HepG2 (cell line): ENCODE measurements at regions not wholly inside any gene's neighbourhood (a gene's known extent, or its start where the extent isn't known, plus 50 kb on each side); places are given as distances from the start of the nearest gene placed in this dataset.

Source experiments
- ATAC-seq: fragments of 200-7000 bp; cut with Tn5 transposase; 3 replicates; pipeline ENCODE4 v1.9.1; 2020; ENCODE audit warnings: mild to moderate bottlenecking, moderate library complexity
- BruUV-seq: library from RNA; stranded (reverse); fragments of 400-500 nt; replicated peaks from 2 replicates; lab custom pipeline; 2021; lab: Mats Ljungman, UMichigan
- CTCF ChIA-PET: fragments of 300-600 bp; formaldehyde crosslinking; extraction: SDS; loops from one replicate; lab custom pipeline; 2021; ENCODE audit warnings: low total read pairs, inconsistent platforms, low intra/inter-chr PET ratio; lab: Yijun Ruan, JAX
- POLR2A ChIA-PET: fragments of 350-600 bp; sonication (Branson Sonifier 250); formaldehyde crosslinking; loops from one replicate; lab custom pipeline; 2020; ENCODE audit warnings: antibody characterized with exemption, inconsistent platforms; lab: Yijun Ruan, JAX
- DNase-seq: peaks from one replicate; pipeline ENCODE4 v3.0.0-alpha.2; 2015; ENCODE audit warnings: low spot score
- FAIRE-seq: peaks from 3 replicates; lab custom pipeline; 2011; peaks lifted over from hg19 to GRCh38; lab: Jason Lieb, UNC
- H2AFZ ChIP-seq: one replicate; pipeline ENCODE4 v1.6.1; 2011; ENCODE audit warnings: low read length, inconsistent platforms
- H3K27ac ChIP-seq: fragments of 300-600 bp; 3 replicates; pipeline ENCODE4 v1.8.0; 2011; ENCODE audit warnings: mixed run types, mild to moderate bottlenecking, mixed read lengths, low read length, inconsistent platforms; ENCODE audit not compliant: insufficient read depth; ENCODE audit errors: extremely low read length
- H3K27me3 ChIP-seq, 2 experiments: fragments of 200-600 bp in 1 of 2; 2 replicates in 1 of 2; 3 replicates in 1 of 2; pipeline versions ENCODE4 v1.6.0 to v1.8.0; 2011; ENCODE audit warnings: low read length in 2 of 2, mild to moderate bottlenecking in 2 of 2, moderate library complexity in 2 of 2, inconsistent platforms in 1 of 2; ENCODE audit not compliant: insufficient read depth in 2 of 2, control insufficient read depth in 1 of 2
- H3K36me3 ChIP-seq, 2 experiments: fragments of 200-600 bp in 1 of 2; replicated peaks in 1 of 2; 2 replicates in 1 of 2; 3 replicates in 1 of 2; pipeline versions ENCODE4 v1.5.1 to v1.8.0; 2011; ENCODE audit warnings: low read length in 2 of 2, inconsistent platforms in 1 of 2; ENCODE audit not compliant: insufficient read depth in 2 of 2, control insufficient read depth in 1 of 2
- H3K4me1 ChIP-seq: 2 replicates; pipeline ENCODE4 v1.5.1; 2012; ENCODE audit warnings: low read length, inconsistent platforms; ENCODE audit not compliant: insufficient read depth
- H3K4me2 ChIP-seq: 2 replicates; pipeline ENCODE4 v1.6.0; 2011; ENCODE audit warnings: low read depth, low read length, inconsistent platforms
- H3K4me3 ChIP-seq, 3 experiments: fragments of 200-600 bp in 1 of 3; sonication (generic), shearing (Covaris generic) in 1 of 3; replicated peaks in 1 of 3; 2 replicates each; pipeline ENCODE4 v1.5.1; 2011 to 2016; ENCODE audit warnings: low read length in 3 of 3, inconsistent platforms in 2 of 3, low read depth in 2 of 3, mild to moderate bottlenecking in 2 of 3, control low read depth in 1 of 3, mixed read lengths in 1 of 3; ENCODE audit not compliant: insufficient read depth in 1 of 3
- H3K79me2 ChIP-seq: one replicate; pipeline ENCODE4 v1.6.1; 2011; ENCODE audit warnings: low read length, inconsistent platforms; ENCODE audit not compliant: insufficient read depth
- H3K9ac ChIP-seq: 2 replicates; pipeline ENCODE4 v1.6.0; 2011; ENCODE audit warnings: mild to moderate bottlenecking, low read depth, low read length, inconsistent platforms; ENCODE audit not compliant: insufficient read depth
- H3K9me3 ChIP-seq: 2 replicates; pipeline ENCODE4 v1.5.1; 2012; ENCODE audit warnings: mild to moderate bottlenecking, low read length
- H4K20me1 ChIP-seq: 2 replicates; pipeline ENCODE4 v1.6.0; 2011; ENCODE audit warnings: inconsistent platforms, mild to moderate bottlenecking, low read length, moderate library complexity; ENCODE audit not compliant: insufficient read depth
- EEA1 ChIP-seq: sonication (generic); formaldehyde crosslinking; IDR thresholded peaks from 2 replicates; pipeline ENCODE4 v1.5.1; 2020; ENCODE audit warnings: mild to moderate bottlenecking, missing genetic modification reagents, borderline replicate concordance
- FOSL1 ChIP-seq: sonication (generic); formaldehyde crosslinking; IDR thresholded peaks from 2 replicates; pipeline ENCODE4 v1.9.0; 2021; ENCODE audit warnings: missing genetic modification reagents, borderline replicate concordance
- JUND ChIP-seq: sonication (generic); formaldehyde crosslinking; IDR thresholded peaks from 2 replicates; pipeline ENCODE4 v1.8.0; 2022; ENCODE audit warnings: mild to moderate bottlenecking, missing genetic modification reagents
- MTERF4 ChIP-seq: sonication (generic); formaldehyde crosslinking; IDR thresholded peaks from 2 replicates; pipeline ENCODE4 v1.8.0; 2023; ENCODE audit warnings: mild to moderate bottlenecking, missing genetic modification reagents
- ZFY ChIP-seq: sonication (generic); formaldehyde crosslinking; IDR thresholded peaks from 2 replicates; pipeline ENCODE4 v1.4.0; 2020; ENCODE audit warnings: missing genetic modification reagents
- ZNF253 ChIP-seq: sonication (generic); formaldehyde crosslinking; IDR thresholded peaks from 2 replicates; pipeline ENCODE4 v1.8.0; 2022; ENCODE audit warnings: mild to moderate bottlenecking, missing genetic modification reagents, borderline replicate concordance
- ZNF331 ChIP-seq: sonication (generic); formaldehyde crosslinking; IDR thresholded peaks from 2 replicates; pipeline ENCODE4 v1.4.0; 2020; ENCODE audit warnings: missing genetic modification reagents
- ZNF335 ChIP-seq: sonication (generic); formaldehyde crosslinking; IDR thresholded peaks from 2 replicates; pipeline ENCODE4 v1.4.0; 2020; ENCODE audit warnings: missing genetic modification reagents
- ZNF354B ChIP-seq: sonication (generic); formaldehyde crosslinking; IDR thresholded peaks from 2 replicates; pipeline ENCODE4 v1.8.0; 2022; ENCODE audit warnings: mild to moderate bottlenecking, missing genetic modification reagents
- ZNF598 ChIP-seq: sonication (generic); formaldehyde crosslinking; IDR thresholded peaks from 2 replicates; pipeline ENCODE4 v1.5.1; 2020; ENCODE audit warnings: mild to moderate bottlenecking, missing genetic modification reagents, borderline replicate concordance
- ZNF652 ChIP-seq: IDR thresholded peaks from 2 replicates; pipeline ENCODE4 v1.6.1; 2016; ENCODE audit warnings: low read depth, borderline replicate concordance
- WGBS: methylation state at CpG from one replicate; pipeline ENCODE4 v1.1.6; 2017; ENCODE audit warnings: low lambda C conversion rate; 5-methylcytosine and 5-hydroxymethylcytosine counted together
- in situ Hi-C: cut with HindIII; loops from 2 replicates; pipeline ENCODE4 v1.10.0; 2017; ENCODE audit warnings: low pct_unique_long_range_greater_than_20kb; ENCODE audit not compliant: extremely low pct_ligation_motif_present
- intact Hi-C: fragments of 100-400 bp; cut with micrococcal nuclease; formaldehyde crosslinking; loops from one replicate; pipeline ENCODE4 v1.10.0; 2022; ENCODE audit not compliant: unreplicated experiment
- TF ChIP-seq, protein P1 (sequence below): sonication (generic); formaldehyde crosslinking; IDR thresholded peaks from 2 replicates; pipeline ENCODE4 v1.8.0; 2022; ENCODE audit warnings: mild to moderate bottlenecking, missing genetic modification reagents

- BruUV-seq: no TSS peak
- FAIRE-seq (no peak), ATAC-seq (no peak), DNase-seq (no peak)
- ChIA-PET POLR2A (no interaction called here), CTCF (no interaction called here)
- intact Hi-C loops: no loop called here
- no peak for TF ChIP-seq ZNF335
- TF ChIP-seq MTERF4 (CRISPR knock-in tag): no peak
- TF ChIP-seq ZNF331 (CRISPR knock-in tag): no peak
- no peak for TF ChIP-seq ZNF253 (CRISPR knock-in tag)
- TF ChIP-seq ZNF652 (CRISPR knock-in tag): no peak
- TF ChIP-seq EEA1 (CRISPR knock-in tag): no peak
- no peak for TF ChIP-seq ZNF598 (CRISPR knock-in tag)
- no peak for TF ChIP-seq ZFY (CRISPR knock-in tag)
- no peak for TF ChIP-seq JUND (CRISPR knock-in tag)
- TF ChIP-seq, protein P1, sequence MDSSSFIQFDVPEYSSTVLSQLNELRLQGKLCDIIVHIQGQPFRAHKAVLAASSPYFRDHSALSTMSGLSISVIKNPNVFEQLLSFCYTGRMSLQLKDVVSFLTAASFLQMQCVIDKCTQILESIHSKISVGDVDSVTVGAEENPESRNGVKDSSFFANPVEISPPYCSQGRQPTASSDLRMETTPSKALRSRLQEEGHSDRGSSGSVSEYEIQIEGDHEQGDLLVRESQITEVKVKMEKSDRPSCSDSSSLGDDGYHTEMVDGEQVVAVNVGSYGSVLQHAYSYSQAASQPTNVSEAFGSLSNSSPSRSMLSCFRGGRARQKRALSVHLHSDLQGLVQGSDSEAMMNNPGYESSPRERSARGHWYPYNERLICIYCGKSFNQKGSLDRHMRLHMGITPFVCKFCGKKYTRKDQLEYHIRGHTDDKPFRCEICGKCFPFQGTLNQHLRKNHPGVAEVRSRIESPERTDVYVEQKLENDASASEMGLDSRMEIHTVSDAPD: no peak
- no peak for TF ChIP-seq FOSL1 (CRISPR knock-in tag)
- TF ChIP-seq ZNF354B (CRISPR knock-in tag): no peak
- Histone ChIP-seq H4K20me1 (no peaks in the 10 kb centered on the region), H2AFZ (no peak overlapping the region), H3K27me3 (no peaks in the 10 kb centered on the region), H3K4me3 (no peak overlapping the region), H3K4me2 (no peak overlapping the region), H3K4me1 (peaks cover 17% of the 10 kb centered on the region), H3K9me3 (no peaks in the 10 kb centered on the region), H3K9ac (no peak overlapping the region), H3K79me2 (no peaks in the 10 kb centered on the region), H3K36me3 (no peaks in the 10 kb centered on the region), H3K27ac (no peak overlapping the region)
- in situ Hi-C loops: no loop called here
- 17% methylated on average over 2 of the region's 2 CpGs for WGBS
Measured at GRCh38 chr1:229828461-229828860, 202.4 kb downstream of the URB2 start.
